HepG2 (cell line): ENCODE measurements at regions not wholly inside any gene's neighbourhood (a gene's known extent, or its start where the extent isn't known, plus 50 kb on each side); places are given as distances from the start of the nearest gene placed in this dataset.

Experiments
- AFF4 ChIP-seq: sonication (generic); formaldehyde crosslinking; IDR thresholded peaks from 2 replicates; pipeline ENCODE4 v1.4.0; 2020; ENCODE audit warnings: missing genetic modification reagents
- AHR ChIP-seq: IDR thresholded peaks from 2 replicates; pipeline ENCODE4 v1.6.1; 2018; ENCODE audit warnings: missing genetic modification reagents, missing compliant biosample characterization
- ATAD3A ChIP-seq: sonication (generic); formaldehyde crosslinking; IDR thresholded peaks from 2 replicates; pipeline ENCODE4 v1.4.0; 2020; ENCODE audit warnings: missing genetic modification reagents
- ATF6 ChIP-seq: sonication (generic); formaldehyde crosslinking; conservative IDR thresholded peaks from 2 replicates; pipeline ENCODE4 v1.4.0; 2020; ENCODE audit warnings: missing genetic modification reagents
- ELF4 ChIP-seq: sonication (generic); formaldehyde crosslinking; IDR thresholded peaks from 2 replicates; pipeline ENCODE4 v1.5.0; 2020; ENCODE audit warnings: missing genetic modification reagents, mild to moderate bottlenecking, moderate library complexity, borderline replicate concordance
- FOXO1 ChIP-seq: sonication (generic); formaldehyde crosslinking; IDR thresholded peaks from 2 replicates; pipeline ENCODE4 v1.4.0; 2020; ENCODE audit warnings: missing genetic modification reagents
- GFI1 ChIP-seq: sonication (generic); formaldehyde crosslinking; IDR thresholded peaks from 2 replicates; pipeline ENCODE4 v1.5.0; 2020; ENCODE audit warnings: missing genetic modification reagents, mild to moderate bottlenecking, borderline replicate concordance
- JARID2 ChIP-seq: sonication (generic); formaldehyde crosslinking; IDR thresholded peaks from 2 replicates; pipeline ENCODE4 v1.8.1; 2023; ENCODE audit warnings: missing genetic modification reagents, inconsistent platforms; ENCODE audit not compliant: insufficient replicate concordance
- KDM2A ChIP-seq: sonication (generic); formaldehyde crosslinking; IDR thresholded peaks from 2 replicates; pipeline ENCODE4 v1.4.0; 2020; ENCODE audit warnings: low read depth, missing genetic modification reagents, borderline replicate concordance
- MED13 ChIP-seq: sonication (generic); formaldehyde crosslinking; IDR thresholded peaks from 2 replicates; pipeline ENCODE4 v1.5.0; 2020; ENCODE audit warnings: missing genetic modification reagents
- NFIC ChIP-seq: IDR thresholded peaks from 2 replicates; pipeline ENCODE4 v1.6.1; 2012; ENCODE audit warnings: mild to moderate bottlenecking, low read length, inconsistent platforms
- RFXAP ChIP-seq: sonication (generic); formaldehyde crosslinking; IDR thresholded peaks from 2 replicates; pipeline ENCODE4 v1.4.0; 2020; ENCODE audit warnings: missing genetic modification reagents, borderline replicate concordance
- SMARCC2 ChIP-seq: fragments of 450-650 bp; IDR thresholded peaks from 2 replicates; pipeline ENCODE4 v1.6.1; 2017; ENCODE audit warnings: antibody characterized with exemption, mild to moderate bottlenecking
- THYN1 ChIP-seq: sonication (generic); formaldehyde crosslinking; IDR thresholded peaks from 2 replicates; pipeline ENCODE4 v1.8.1; 2023; ENCODE audit warnings: low read depth, mild to moderate bottlenecking, moderate library complexity, missing genetic modification reagents, borderline replicate concordance
- ZNF205 ChIP-seq: IDR thresholded peaks from 2 replicates; pipeline ENCODE4 v1.6.1; 2018; ENCODE audit warnings: missing biosample characterization, missing genetic modification reagents
- ZNF34 ChIP-seq: sonication (generic); formaldehyde crosslinking; IDR thresholded peaks from 2 replicates; pipeline ENCODE4 v1.4.0; 2020; ENCODE audit warnings: mild to moderate bottlenecking, missing genetic modification reagents, borderline replicate concordance
- ZNF546 ChIP-seq: sonication (generic); formaldehyde crosslinking; conservative IDR thresholded peaks from 2 replicates; pipeline ENCODE4 v1.8.1; 2023; ENCODE audit warnings: mild to moderate bottlenecking, missing genetic modification reagents
- ZNF563 ChIP-seq: sonication (generic); formaldehyde crosslinking; IDR thresholded peaks from 2 replicates; pipeline ENCODE4 v1.8.0; 2022; ENCODE audit warnings: mild to moderate bottlenecking, moderate library complexity, missing genetic modification reagents
- ZNF589 ChIP-seq: sonication (generic); formaldehyde crosslinking; conservative IDR thresholded peaks from 2 replicates; pipeline ENCODE4 v1.8.0; 2022; ENCODE audit warnings: mild to moderate bottlenecking, moderate library complexity, missing genetic modification reagents
- ZNF737 ChIP-seq: sonication (generic); formaldehyde crosslinking; IDR thresholded peaks from 2 replicates; pipeline ENCODE4 v1.5.0; 2020; ENCODE audit warnings: missing genetic modification reagents, mild to moderate bottlenecking, borderline replicate concordance
- ZNF772 ChIP-seq: sonication (generic); formaldehyde crosslinking; IDR thresholded peaks from 2 replicates; pipeline ENCODE4 v1.5.0; 2020; ENCODE audit warnings: mild to moderate bottlenecking, missing genetic modification reagents
- ZNF800 ChIP-seq: sonication (generic); formaldehyde crosslinking; IDR thresholded peaks from 2 replicates; pipeline ENCODE4 v1.4.0; 2020; ENCODE audit warnings: missing genetic modification reagents
- ZSCAN12 ChIP-seq: sonication (generic); formaldehyde crosslinking; IDR thresholded peaks from 2 replicates; pipeline ENCODE4 v1.9.0; 2021; ENCODE audit warnings: mild to moderate bottlenecking, missing genetic modification reagents

- TF ChIP-seq AFF4 (CRISPR knock-in tag) (0 out of 2 replicates have a peak, but pooled peaks have one; percentile 15), ZNF546 (CRISPR knock-in tag) (no peak), MED13 (CRISPR knock-in tag) (peak; percentile 81), GFI1 (no peak), ELF4 (CRISPR knock-in tag) (0 out of 2 replicates have a peak, but pooled peaks have one; percentile 45), SMARCC2 (no peak), ZNF205 (0 out of 2 replicates have a peak, but pooled peaks have one; percentile 20), ZNF772 (CRISPR knock-in tag) (no peak), ATAD3A (CRISPR knock-in tag) (no peak), ZNF737 (CRISPR knock-in tag) (no peak), NFIC (peak; percentile 77), ZNF589 (CRISPR knock-in tag) (no peak), ZNF800 (no peak), ZNF563 (CRISPR knock-in tag) (no peak), KDM2A (CRISPR knock-in tag) (0 out of 2 replicates have a peak, but pooled peaks have one; percentile 12), FOXO1 (0 out of 2 replicates have a peak, but pooled peaks have one; percentile 26), ZSCAN12 (CRISPR knock-in tag) (no peak), THYN1 (CRISPR knock-in tag) (no peak), RFXAP (no peak), AHR (CRISPR knock-in tag) (no peak), ZNF34 (CRISPR knock-in tag) (no peak), JARID2 (CRISPR knock-in tag) (no peak), ATF6 (CRISPR knock-in tag) (no peak)
Observed at GRCh38 chr2:234676783-234677450, 180.0 kb upstream of the ARL4C start (continued).
